K562 (cell line): ENCODE measurements at regions not wholly inside any gene's neighbourhood (a gene's known extent, or its start where the extent isn't known, plus 50 kb on each side); places are given as distances from the start of the nearest gene placed in this dataset.

Experiments used
- ZNF217 ChIP-seq: sonication (generic); formaldehyde crosslinking; IDR thresholded peaks from 2 replicates; pipeline ENCODE4 v1.8.0; 2022; ENCODE audit warnings: mild to moderate bottlenecking, missing genetic modification reagents
- TF ChIP-seq, protein P1 (sequence below), 2 experiments: fragments of 450-650 bp; formaldehyde crosslinking in 1 of 2; IDR thresholded peaks; 2 replicates each; pipeline versions ENCODE4 v1.4.0 to v1.6.1; 2014 to 2020; ENCODE audit warnings: mild to moderate bottlenecking in 2 of 2, borderline replicate concordance in 1 of 2, low read depth in 1 of 2

DNA sequence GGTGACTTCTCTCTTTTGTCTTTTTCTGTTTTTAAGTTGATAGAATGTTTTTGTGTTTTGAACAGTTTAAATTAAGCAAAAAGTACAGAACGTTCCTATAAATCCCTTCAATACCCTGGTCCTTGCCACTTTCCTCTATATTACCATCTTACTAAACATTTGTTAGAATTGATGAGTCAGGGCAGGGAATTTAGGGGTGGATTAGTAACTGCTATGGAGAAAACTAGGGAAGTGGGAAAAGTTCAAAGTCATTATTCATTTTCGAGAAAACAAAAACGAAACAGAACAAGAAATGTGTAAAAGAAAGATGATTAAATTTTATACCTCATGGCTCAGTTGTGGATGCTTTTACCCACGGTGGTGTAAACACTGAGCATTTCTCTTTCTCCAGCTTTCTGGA lies 240.4 kb upstream of the SULF2 start:
- TF ChIP-seq ZNF217, result no peak
- TF ChIP-seq, protein P1, sequence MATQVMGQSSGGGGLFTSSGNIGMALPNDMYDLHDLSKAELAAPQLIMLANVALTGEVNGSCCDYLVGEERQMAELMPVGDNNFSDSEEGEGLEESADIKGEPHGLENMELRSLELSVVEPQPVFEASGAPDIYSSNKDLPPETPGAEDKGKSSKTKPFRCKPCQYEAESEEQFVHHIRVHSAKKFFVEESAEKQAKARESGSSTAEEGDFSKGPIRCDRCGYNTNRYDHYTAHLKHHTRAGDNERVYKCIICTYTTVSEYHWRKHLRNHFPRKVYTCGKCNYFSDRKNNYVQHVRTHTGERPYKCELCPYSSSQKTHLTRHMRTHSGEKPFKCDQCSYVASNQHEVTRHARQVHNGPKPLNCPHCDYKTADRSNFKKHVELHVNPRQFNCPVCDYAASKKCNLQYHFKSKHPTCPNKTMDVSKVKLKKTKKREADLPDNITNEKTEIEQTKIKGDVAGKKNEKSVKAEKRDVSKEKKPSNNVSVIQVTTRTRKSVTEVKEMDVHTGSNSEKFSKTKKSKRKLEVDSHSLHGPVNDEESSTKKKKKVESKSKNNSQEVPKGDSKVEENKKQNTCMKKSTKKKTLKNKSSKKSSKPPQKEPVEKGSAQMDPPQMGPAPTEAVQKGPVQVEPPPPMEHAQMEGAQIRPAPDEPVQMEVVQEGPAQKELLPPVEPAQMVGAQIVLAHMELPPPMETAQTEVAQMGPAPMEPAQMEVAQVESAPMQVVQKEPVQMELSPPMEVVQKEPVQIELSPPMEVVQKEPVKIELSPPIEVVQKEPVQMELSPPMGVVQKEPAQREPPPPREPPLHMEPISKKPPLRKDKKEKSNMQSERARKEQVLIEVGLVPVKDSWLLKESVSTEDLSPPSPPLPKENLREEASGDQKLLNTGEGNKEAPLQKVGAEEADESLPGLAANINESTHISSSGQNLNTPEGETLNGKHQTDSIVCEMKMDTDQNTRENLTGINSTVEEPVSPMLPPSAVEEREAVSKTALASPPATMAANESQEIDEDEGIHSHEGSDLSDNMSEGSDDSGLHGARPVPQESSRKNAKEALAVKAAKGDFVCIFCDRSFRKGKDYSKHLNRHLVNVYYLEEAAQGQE (IDR thresholded peaks at IDR 0.05; ENCODE audit: borderline replicate concordance), result no peak
- TF ChIP-seq, protein P1 (CRISPR knock-in tag; IDR thresholded peaks at IDR 0.05; ENCODE audit: low read depth), result no peak
